ENCODE measurements at regions not wholly inside any gene's neighbourhood (a gene's known extent, or its start where the extent isn't known, plus 50 kb on each side); places are given as distances from the start of the nearest gene placed in this dataset.

DNA sequence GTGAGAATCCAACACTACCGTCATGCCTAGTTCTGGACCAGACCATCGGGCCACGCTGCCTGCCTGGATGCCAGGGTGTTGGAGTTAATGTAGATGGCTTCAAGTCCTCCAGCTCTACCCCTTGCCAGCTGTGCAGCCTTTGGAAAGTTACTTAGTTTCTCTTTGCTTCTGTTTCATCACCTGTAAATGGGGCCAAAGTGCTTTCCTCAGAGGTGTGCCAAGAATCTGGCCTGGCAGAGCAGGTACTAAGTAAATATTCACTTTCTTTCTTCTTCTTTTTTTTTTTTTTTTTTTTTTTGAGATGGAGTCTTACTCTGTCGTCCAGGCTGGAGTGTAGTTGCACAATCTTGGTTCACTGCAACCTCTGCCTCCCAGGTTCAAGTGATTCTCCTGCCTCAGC, 159.5 kb upstream of the RPL38 start:
- no peak for DNase-seq (ENCODE audit: low spot score)

DNA sequence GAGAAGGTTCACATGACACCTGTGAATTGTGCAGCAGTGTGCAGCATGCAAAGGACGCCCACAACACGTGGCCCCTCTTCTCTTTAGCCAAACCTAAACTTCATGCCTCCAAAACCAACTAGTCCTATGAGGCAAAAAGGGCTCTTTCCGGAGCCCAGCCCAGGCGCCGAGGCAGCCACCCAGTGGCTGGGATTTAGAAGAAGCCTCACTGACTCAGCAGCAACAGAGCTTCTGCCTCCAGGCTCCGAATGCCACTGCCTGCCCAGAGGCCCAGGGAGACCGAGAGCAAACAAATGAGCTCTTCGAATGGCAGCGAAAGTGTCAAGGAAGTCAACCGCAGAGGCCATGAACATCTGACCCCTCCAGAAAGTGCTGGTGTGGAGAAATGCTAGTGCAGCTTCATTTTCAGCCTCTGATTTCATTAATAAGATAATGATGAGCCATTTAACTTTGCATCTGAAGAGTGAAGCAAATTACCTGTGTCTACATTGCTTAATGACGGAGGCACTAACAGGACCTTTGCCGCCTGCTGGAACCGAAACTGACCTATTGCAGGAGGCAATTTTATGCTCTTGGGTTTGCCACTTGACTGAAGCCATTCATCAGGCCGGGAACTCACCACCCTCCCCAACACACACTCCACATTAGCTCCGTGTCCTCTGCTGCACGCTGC, 157.7 kb upstream of the RPL38 start:
- DNase-seq (ENCODE audit: low spot score), result no peak

GRCh38 chr17:74049167-74049966, 154.1 kb upstream of the RPL38 start:
- DNase-seq (ENCODE audit: low spot score), result no peak

DNA sequence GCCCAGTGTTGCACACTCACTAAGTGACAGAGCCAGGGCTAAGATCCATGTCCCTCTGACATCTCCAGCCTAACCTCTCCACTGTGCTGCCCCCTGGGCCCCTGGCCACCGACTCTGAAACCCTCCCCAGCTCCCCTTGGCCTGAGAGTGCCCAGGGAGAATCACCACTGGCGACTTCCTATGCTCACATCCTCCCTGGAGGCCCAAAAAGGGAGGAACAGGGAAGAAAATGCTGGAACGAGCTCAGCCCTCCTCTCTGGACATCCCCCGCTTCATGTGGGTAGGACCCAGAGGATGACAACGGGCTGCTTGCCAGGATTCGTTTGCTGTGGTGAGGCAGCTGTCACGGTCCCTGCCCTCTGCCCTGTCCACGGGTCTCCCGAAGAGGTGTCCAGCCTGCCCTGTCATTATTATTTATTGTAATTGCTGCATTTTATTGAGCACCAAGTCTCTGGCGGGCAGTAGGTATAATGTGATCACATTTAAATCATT, 153.5 kb upstream of the RPL38 start:
- DNase-seq (ENCODE audit: low spot score), result no peak

DNA sequence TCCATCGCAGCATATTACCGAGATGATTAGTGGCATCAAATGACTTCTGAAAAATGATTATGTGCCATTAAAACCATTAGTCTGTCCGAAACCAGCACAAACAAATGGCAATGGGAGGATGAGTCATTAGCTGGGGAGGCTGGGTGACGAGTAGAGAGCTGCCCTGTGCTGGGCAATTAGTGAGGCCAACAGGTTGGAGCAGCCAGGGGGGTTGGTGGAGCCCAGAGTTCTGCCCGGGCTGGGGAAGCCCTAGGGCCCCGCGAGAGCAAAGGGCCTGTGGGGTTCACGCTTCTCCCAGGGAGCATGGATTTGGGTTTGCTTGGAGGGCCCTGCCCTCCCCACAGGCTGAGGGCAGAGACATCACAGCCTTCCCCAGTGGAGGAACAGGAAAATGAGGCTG, 152.1 kb upstream of the RPL38 start:
- no peak for DNase-seq (ENCODE audit: low spot score)

DNA sequence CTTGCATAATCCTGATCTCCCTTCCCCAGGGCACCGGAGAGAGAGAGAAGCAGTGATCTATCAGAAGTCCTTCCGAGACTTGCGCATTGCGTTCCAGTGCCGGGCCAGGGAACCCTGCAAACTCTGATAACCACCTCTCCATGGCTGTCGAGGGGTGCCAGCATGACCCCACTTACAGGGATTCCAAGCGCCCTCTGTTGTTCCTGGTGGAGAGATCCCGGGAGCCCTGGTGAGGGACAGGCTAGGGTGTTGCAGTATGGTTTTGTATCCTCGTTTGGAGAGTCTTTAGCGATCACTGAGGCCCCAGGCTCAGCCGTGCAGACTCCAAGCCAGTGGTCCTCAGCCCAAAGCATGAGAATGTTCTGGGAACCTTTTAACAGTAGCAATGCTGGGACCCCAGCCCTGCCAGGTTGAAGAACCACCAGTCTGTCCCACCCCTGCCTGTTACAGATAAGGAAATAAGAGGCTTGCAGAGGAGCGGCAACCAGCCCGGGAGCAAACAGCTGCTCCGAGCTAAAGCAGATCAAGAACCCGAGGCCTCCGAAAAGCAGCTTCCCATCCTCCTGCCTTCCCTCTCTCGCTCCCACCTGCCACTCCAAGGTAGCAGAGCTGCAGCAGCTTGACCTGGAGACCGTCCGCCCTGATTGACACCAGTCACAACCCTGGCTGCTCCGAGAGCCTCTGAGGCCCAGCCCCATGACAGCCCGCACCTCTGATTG, 150.3 kb upstream of the RPL38 start:
- no peak for DNase-seq (ENCODE audit: low spot score)

DNA sequence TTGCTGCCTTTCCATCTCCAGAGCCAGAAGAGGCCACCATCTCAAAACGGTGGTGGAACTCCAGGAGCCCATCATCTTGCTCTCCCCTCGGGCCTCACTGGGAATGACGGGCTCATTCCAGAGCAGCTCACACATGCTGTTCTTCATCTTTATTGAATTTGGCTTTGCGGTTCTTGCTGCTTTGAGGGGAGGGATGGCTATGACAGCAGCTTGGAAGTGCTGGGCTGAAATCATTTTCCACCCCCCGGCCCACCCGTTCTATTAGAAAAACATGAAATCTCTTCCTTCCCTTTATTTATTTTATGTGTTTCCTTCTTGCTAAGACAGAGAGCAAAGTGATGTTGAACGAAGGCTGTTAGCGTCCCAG, 149.8 kb upstream of the RPL38 start:
- no peak for DNase-seq (ENCODE audit: low spot score)

- DNase-seq (ENCODE audit: low spot score), result no peak
Observed at GRCh38 chr17:74054249-74054648, 149.2 kb upstream of the RPL38 start.

DNA sequence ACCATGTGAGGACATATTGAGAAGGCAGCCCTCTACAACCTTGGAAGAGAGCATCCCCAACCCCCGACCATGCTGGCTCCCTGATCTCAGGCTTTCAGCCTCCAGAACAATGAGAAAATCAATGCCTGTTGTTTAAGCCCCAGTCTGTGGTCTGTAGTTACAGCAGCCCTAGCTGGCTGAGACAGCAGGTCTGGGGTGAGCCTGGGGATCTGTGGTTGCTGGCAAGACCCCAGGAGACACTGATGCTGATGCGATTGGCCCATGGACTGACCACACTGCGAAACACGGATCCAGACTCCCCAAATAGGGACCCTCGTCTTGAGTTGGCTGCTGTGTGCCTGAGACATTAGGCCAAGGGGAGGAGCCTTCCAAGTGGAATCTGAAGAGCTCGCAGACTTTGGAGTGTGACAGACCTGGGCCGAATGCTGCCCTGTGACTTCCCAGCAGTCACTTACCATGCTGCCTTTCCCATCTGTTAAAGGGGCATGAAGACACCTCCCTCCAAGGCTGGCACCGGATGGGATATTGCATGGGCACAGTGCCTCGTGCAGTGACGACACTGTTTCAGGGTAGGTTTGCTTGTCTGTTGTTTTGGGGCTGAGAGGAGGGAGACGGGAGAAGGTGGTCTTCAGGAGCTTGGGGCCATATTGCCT, 147.8 kb upstream of the RPL38 start:
- no peak for DNase-seq (ENCODE audit: low spot score)

DNA sequence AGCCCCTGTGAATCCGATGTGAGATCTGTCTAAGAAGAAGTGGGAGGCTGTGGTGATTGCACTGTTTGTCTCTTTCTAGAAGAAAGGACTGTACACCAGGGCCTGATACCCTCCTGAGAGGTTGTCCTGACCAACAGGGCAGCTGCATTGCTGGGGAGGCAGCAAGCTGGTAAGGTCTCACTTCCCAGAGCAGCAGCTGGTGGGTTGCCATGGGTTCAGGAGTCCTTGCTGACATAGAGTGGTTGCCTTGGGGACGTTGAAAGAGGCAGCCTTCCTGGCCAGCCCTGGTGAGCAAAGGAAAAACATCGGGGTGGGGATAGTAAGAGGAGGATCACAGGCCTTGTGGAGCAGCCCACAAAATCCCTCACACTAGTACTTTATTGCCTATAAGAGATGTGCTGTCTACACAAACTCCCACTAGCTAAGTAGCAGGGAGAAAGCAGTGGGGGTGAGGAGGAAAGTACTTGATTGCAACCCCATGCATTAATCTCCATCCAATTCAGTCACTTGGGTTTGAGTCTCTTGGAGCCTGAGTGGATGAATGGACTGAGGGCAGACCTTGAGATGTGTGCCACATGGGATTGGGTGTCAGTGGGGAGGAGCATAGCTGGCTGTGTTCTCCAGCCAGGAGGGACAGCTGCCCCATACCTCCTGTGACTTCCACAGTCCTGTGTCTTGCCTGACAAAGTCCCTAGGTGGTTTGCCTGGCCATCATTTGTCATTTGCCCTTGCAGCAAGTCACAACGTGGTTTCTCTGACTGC, 143.8 kb upstream of the RPL38 start:
- no peak for DNase-seq (ENCODE audit: low spot score)

DNA sequence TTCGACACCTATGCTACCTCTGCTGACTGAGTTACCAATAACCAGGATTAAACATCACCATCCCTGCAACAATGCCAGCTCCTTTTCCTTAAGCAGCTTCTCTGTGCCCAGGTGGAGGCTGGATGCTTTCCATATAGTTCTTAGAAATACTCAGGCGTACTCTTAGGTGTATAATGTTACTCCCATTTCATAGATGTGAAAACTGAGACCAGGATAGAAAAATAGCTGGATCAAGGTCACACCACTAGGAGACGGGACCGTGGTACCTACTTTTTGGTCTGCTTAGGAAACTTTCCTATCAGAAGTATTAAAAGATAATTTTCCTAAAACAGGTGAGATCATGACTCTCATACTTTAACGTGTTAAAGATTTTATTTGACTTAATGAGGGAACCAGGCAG, 141.7 kb upstream of the RPL38 start:
- no peak for DNase-seq (ENCODE audit: low spot score)

DNA sequence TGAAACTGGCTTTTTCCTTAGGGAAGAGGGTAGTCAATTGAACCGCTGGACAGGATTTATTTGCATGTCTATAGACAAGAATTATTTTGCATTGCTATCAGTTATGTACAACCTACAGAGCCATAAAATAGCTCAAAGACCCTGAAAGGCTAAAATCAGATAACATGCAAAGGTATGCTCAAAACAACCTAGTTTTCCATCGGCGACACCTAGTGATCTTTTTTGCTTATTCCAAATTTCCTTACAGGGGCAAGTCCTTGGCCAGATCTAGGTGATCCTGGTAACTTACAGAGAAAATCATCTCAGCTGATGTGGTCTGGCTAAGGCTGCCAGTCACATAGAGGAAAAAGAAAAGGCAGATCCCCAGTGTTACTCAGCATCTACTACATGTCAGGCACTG, 141.2 kb upstream of the RPL38 start:
- no peak for DNase-seq (ENCODE audit: low spot score)

GRCh38 chr17:74063439-74063838, 140.0 kb upstream of the RPL38 start:
- no peak for DNase-seq (ENCODE audit: low spot score)

- no peak for DNase-seq (ENCODE audit: low spot score)
Observed at GRCh38 chr17:74070374-74070773, 133.1 kb upstream of the RPL38 start.

DNA sequence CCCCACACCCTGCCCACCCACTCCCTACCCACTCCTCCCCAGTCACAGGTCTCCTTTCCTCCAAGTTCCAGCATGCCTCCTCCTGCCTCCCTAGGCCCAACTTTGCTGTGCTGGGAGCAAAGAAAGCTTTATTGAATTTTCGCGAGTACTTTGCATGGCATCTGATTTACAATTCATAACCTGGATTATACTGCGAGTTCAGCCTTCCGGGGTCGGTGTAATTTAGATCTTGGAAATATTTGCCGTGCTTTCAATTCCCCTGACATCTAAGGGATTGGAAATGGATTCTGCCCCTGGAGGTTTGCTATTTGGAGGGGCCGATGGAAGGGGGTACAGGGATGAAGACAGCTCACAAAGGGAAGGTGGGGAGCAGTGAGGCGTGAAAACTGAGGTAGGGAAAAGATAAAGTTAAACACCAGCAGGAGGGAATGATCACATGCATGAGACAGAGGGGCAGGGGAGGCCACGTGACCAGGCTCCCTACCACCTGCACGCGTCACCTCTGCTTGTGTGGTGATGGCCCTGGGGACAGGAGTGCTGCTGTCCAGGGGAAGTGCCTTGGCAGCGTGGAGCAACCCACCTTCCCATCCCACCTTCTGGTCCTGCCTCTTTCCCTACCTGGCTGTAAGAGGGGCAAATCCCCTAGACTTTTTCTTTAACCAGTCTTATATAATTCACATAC, 132.3 kb upstream of the RPL38 start:
- DNase-seq (ENCODE audit: low spot score), result no peak

- DNase-seq (ENCODE audit: low spot score), result no peak
Observed at GRCh38 chr17:74072340-74072739, 131.1 kb upstream of the RPL38 start.

GRCh38 chr17:74076446-74076845, 127.0 kb upstream of the RPL38 start:
- DNase-seq (ENCODE audit: low spot score), result no peak

DNA sequence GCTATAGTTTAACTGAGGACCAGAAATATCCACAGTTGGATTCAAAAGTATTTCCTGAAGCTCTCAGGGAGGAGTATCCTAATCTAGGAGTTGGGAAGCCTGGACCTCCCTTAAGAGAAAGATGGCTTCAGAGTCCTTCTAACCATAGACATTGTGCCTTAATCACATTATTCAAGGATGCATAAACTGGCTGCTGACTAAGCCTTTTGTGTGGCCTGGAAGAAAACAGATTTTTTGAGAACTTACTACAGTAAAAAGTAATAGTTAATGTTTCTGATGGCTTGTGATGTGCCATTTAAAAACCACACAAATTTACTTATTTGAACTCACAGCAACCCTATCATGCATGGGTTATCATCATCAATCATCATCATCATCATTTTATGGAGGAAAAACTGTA, 126.2 kb upstream of the RPL38 start:
- DNase-seq (ENCODE audit: low spot score), result no peak

- DNase-seq (ENCODE audit: low spot score), result no peak
Observed at GRCh38 chr17:74078363-74078941, 125.0 kb upstream of the RPL38 start.

- DNase-seq (ENCODE audit: low spot score), result no peak
Observed at GRCh38 chr17:74079537-74080300, 123.8 kb upstream of the RPL38 start.
